Lung (tissue), 11 donors: ENCODE measurements at regions not wholly inside any gene's neighbourhood (a gene's known extent, or its start where the extent isn't known, plus 50 kb on each side); places are given as distances from the start of the nearest gene placed in this dataset.
A peak's percentile ranks its signal among the peaks of the same experiment; 100 is the strongest.

Source experiments
- ATAC-seq: fragments of 200-7000 bp; cut with Tn5 transposase; one replicate; pipeline ENCODE4 v1.9.1; 2020; ENCODE audit warnings: moderate number of reproducible peaks; ENCODE audit not compliant: insufficient read depth, low FRiP score
- DNase-seq, 3 donors: peaks; one replicate each; pipeline ENCODE4 v3.0.0-alpha.2; 2013 to 2017
- H3K27ac ChIP-seq, 2 donors: one replicate each; pipeline ENCODE4 v1.5.1; 2013; ENCODE audit warnings: mild to moderate bottlenecking in 2 of 2, moderate library complexity in 2 of 2, control low read depth in 1 of 2, inconsistent platforms in 1 of 2, low read depth in 1 of 2, low read length in 1 of 2
- H3K27me3 ChIP-seq, 3 donors: one replicate each; pipeline ENCODE4 v1.5.1; 2013; ENCODE audit warnings: low read length in 2 of 3; ENCODE audit not compliant: control insufficient read depth in 3 of 3, insufficient read depth in 3 of 3
- H3K36me3 ChIP-seq, 4 donors: one replicate each; pipeline ENCODE4 v1.5.1; 2013; ENCODE audit warnings: low read length in 4 of 4, mild to moderate bottlenecking in 1 of 4, moderate library complexity in 1 of 4; ENCODE audit not compliant: control insufficient read depth in 4 of 4, insufficient read depth in 4 of 4
- H3K4me1 ChIP-seq, 5 donors: one replicate each; pipeline ENCODE4 v1.5.1; 2013; ENCODE audit warnings: low read length in 5 of 5, mild to moderate bottlenecking in 2 of 5, moderate library complexity in 1 of 5; ENCODE audit not compliant: control insufficient read depth in 5 of 5, insufficient read depth in 5 of 5
- H3K4me3 ChIP-seq: one replicate; pipeline ENCODE4 v1.5.1; 2013; ENCODE audit warnings: mild to moderate bottlenecking, control low read depth, moderate library complexity
- H3K9ac ChIP-seq, 2 donors: one replicate each; pipeline ENCODE4 v1.5.1; 2013; ENCODE audit warnings: low read length in 2 of 2, control low read depth in 1 of 2; ENCODE audit not compliant: insufficient read depth in 1 of 2
- H3K9me3 ChIP-seq, 4 donors: one replicate each; pipeline ENCODE4 v1.5.1; 2013; ENCODE audit warnings: low read length in 3 of 4, mild to moderate bottlenecking in 1 of 4, moderate library complexity in 1 of 4; ENCODE audit not compliant: control insufficient read depth in 4 of 4, insufficient read depth in 3 of 4
- WGBS, 2 donors: extraction: QIAGEN DNeasy Blood & Tissue Kit; methylation state at CpG; one replicate each; pipeline ENCODE4 v1.1.7; 2013; 5-methylcytosine and 5-hydroxymethylcytosine counted together
- TF ChIP-seq, protein P1 (sequence below): IDR thresholded peaks from 2 replicates; pipeline ENCODE4 v1.5.1; 2012; ENCODE audit warnings: mild to moderate bottlenecking; ENCODE audit errors: control extremely low read depth, extremely low read depth
- donor health status: control.
- donor health status: control.
- donor health status: Bipolar disorder and iron deficiency.
- donor health status: healthy.
- donor health status: DM: yes; HTN: yes; CAD: no.

DNA sequence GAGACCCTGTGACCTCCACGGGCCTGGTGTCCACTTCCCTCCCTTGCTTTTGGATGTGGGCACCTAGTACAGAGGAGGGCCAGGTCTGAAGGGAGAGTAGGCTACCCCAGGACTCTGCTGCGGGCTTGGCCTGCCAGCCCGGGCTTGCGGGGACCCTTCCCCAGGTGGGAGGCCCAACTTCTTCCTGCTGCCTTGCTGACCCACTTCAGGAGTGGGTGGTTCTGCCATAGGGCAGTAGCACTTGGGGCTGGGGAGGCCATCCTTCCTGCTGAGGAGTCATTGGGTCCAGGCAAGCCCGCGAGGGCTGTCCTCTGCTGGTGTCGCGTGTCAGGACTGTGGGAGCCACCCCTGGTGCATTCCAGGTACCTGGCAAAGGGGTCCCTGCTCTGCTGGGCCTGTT lies 1250.0 kb downstream of the BRD1 start:
- TF ChIP-seq, protein P1, sequence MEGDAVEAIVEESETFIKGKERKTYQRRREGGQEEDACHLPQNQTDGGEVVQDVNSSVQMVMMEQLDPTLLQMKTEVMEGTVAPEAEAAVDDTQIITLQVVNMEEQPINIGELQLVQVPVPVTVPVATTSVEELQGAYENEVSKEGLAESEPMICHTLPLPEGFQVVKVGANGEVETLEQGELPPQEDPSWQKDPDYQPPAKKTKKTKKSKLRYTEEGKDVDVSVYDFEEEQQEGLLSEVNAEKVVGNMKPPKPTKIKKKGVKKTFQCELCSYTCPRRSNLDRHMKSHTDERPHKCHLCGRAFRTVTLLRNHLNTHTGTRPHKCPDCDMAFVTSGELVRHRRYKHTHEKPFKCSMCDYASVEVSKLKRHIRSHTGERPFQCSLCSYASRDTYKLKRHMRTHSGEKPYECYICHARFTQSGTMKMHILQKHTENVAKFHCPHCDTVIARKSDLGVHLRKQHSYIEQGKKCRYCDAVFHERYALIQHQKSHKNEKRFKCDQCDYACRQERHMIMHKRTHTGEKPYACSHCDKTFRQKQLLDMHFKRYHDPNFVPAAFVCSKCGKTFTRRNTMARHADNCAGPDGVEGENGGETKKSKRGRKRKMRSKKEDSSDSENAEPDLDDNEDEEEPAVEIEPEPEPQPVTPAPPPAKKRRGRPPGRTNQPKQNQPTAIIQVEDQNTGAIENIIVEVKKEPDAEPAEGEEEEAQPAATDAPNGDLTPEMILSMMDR, result no peak
- H3K27me3 ChIP-seq, result peaks cover 13 to 24% (median 19%) of the 10 kb centered on the region in 3 donors
- H3K27ac ChIP-seq, result no peak overlapping the region
- DNase-seq (no peak), ATAC-seq (no peak)
- no peak overlapping the region for H3K9ac ChIP-seq
- peaks cover 0 to 3% (median 0%) of the 10 kb centered on the region in 4 donors for H3K9me3 ChIP-seq
- H3K4me3 ChIP-seq, result no peak overlapping the region
- H3K36me3 ChIP-seq, result no peaks in the 10 kb centered on the region
- WGBS, 2 donors, result 90 to 94% methylated on average over 8 of the region's 8 CpGs
- H3K4me1 ChIP-seq, result peaks cover 0 to 20% (median 0%) of the 10 kb centered on the region in 5 donors

DNA sequence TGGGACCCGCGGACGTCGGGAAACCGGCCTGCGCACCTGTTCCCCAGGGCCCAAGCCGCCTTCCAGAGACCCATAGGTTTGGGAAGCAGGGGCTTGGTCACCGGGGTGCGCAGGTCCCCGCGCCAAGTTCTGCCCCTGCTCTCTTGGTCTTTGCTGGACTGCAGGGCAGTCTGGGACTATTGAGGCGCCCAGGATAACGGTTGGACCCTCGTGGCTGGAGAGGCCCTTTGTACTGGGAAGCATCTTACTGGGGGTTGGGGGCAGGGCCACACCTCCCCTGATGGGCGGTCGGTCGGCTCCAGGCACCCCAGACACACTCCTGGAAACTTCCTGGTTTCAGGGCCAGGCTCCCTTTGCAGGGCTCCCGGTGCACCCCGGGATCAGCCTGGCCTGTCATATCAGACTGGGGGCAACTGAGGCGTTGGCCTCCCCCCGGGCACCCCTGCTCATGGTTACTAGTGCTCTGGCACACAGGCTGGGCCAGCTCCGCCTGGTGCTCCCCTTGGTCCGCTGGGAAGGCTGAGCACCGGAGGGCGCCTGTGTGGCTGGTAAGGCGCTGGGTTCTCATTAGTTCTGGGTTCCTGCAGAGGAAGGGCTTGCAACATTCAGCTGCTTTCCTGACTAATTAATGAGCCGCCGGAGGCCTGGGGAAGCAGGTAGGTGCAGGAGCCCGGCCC lies 1250.5 kb downstream of the BRD1 start:
- TF ChIP-seq, protein P1, result no peak
- H3K36me3 ChIP-seq, result no peaks in the 10 kb centered on the region
- H3K27me3 ChIP-seq, result peaks cover 10 to 24% (median 19%) of the 10 kb centered on the region in 3 donors
- no peak for DNase-seq
- 50 to 54% methylated on average over 29 of the region's 29 CpGs for WGBS, 2 donors
- peaks cover 0 to 6% (median 0%) of the 10 kb centered on the region in 4 donors for H3K9me3 ChIP-seq
- H3K9ac ChIP-seq, result no peak overlapping the region
- H3K4me3 ChIP-seq, result no peak overlapping the region
- no peak for ATAC-seq
- peaks cover 0 to 20% (median 0%) of the 10 kb centered on the region in 5 donors for H3K4me1 ChIP-seq
- no peak overlapping the region for H3K27ac ChIP-seq

DNA sequence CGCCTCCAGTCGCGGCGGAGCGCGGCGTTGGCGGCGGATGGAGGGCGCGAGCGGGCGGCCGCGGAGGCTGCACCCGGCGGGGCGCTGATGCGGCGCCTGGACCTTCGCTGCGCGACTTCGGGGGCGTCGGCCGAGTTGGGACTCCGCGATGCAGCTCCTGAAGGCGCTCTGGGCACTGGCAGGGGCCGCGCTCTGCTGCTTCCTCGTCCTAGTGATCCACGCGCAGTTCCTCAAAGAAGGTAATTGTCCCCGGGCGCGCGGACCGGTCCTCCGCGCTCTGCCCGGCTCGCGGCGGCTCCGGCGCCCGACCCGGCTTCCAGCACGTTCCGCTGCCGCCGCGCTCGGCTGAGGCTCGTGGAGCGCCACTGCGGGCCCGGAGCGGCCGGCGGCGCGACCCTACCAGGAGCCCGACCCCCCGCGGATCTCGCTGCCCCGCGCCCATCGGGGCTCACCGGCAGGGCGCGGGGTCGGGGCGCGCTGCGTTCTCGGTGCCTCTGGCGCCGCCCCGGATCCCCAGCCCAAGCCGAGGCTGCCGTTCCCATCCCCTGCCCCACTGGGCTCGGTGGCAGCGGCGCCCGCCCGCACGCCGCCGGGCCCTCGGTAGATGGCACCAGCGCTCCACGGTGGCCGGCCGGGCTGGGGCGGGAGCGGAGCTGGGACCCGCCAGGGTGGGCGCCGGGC lies 1251.2 kb downstream of the BRD1 start:
- 0 to 3% methylated on average over 59 to 103 of the region's 103 CpGs for WGBS, 2 donors
- no peak for ATAC-seq
- H3K4me3 ChIP-seq, result no peak overlapping the region

More for the DNA sequence above, 1251.2 kb downstream of the BRD1 start:
- H3K27me3 ChIP-seq, result peaks cover 12 to 22% (median 19%) of the 10 kb centered on the region in 3 donors
- H3K36me3 ChIP-seq, result no peaks in the 10 kb centered on the region
- H3K9me3 ChIP-seq, result peaks cover 0 to 7% (median 0%) of the 10 kb centered on the region in 4 donors
- peak; percentile 44 to 56 (median 56) for DNase-seq
- H3K27ac ChIP-seq, result no peak overlapping the region
- TF ChIP-seq, protein P1, result no peak
- H3K4me1 ChIP-seq, result peaks cover 0 to 20% (median 0%) of the 10 kb centered on the region in 5 donors
- no peak overlapping the region for H3K9ac ChIP-seq
